OCI-LY7 (cell line): ENCODE measurements at regions not wholly inside any gene's neighbourhood (a gene's known extent, or its start where the extent isn't known, plus 50 kb on each side); places are given as distances from the start of the nearest gene placed in this dataset.

Experiments
- BruUV-seq: library from RNA; stranded (reverse); fragments of 400-500 nt; replicated peaks from 2 replicates; lab custom pipeline; 2021; lab: Mats Ljungman, UMichigan
- CTCF ChIA-PET: fragments of 300-600 bp; sonication (Branson Sonifier 250); formaldehyde crosslinking; loops from one replicate; lab custom pipeline; 2022; ENCODE audit warnings: antibody characterized with exemption; ENCODE audit not compliant: unreplicated experiment; lab: Charles Lee
- POLR2A ChIA-PET: fragments of 300-600 bp; sonication (Branson Sonifier 250); formaldehyde crosslinking; loops from one replicate; lab custom pipeline; 2022; ENCODE audit warnings: antibody characterized with exemption; lab: Charles Lee
- DNase-seq: peaks from one replicate; pipeline ENCODE4 v3.0.0-alpha.2; 2015; ENCODE audit warnings: low spot score
- H2AFZ ChIP-seq: fragments of 200-600 bp; sonication (generic), shearing (Covaris generic); 2 replicates; pipeline ENCODE4 v1.6.1; 2014; ENCODE audit warnings: mild to moderate bottlenecking, antibody characterized with exemption, low read length, moderate library complexity
- H3K27ac ChIP-seq: fragments of 200-600 bp; sonication (generic); 2 replicates; pipeline ENCODE4 v1.5.1; 2014; ENCODE audit warnings: mixed run types, low read depth, mild to moderate bottlenecking, moderate library complexity, low read length, inconsistent platforms; ENCODE audit not compliant: poor library complexity, severe bottlenecking
- H3K36me3 ChIP-seq: fragments of 200-600 bp; sonication (generic); 2 replicates; pipeline ENCODE4 v1.6.1; 2014; ENCODE audit warnings: mild to moderate bottlenecking, antibody characterized with exemption, low read length, moderate library complexity, mixed read lengths; ENCODE audit not compliant: insufficient read depth
- H3K4me1 ChIP-seq: fragments of 200-600 bp; sonication (generic); 2 replicates; pipeline ENCODE4 v1.5.1; 2014; ENCODE audit warnings: mild to moderate bottlenecking, low read length; ENCODE audit not compliant: insufficient read depth, poor library complexity, severe bottlenecking
- H3K4me2 ChIP-seq: fragments of 200-600 bp; sonication (generic); 2 replicates; pipeline ENCODE4 v1.6.1; 2014; ENCODE audit warnings: mild to moderate bottlenecking, low read length
- H3K4me3 ChIP-seq: fragments of 200-600 bp; sonication (generic); 2 replicates; pipeline ENCODE4 v1.5.1; 2014; ENCODE audit warnings: mild to moderate bottlenecking, low read depth, low read length; ENCODE audit not compliant: poor library complexity, severe bottlenecking
- H3K79me2 ChIP-seq: fragments of 200-600 bp; sonication (generic); 2 replicates; pipeline ENCODE4 v1.6.1; 2016; ENCODE audit warnings: low read depth, mild to moderate bottlenecking, low read length, moderate library complexity, mixed read lengths; ENCODE audit not compliant: insufficient read depth
- H3K9me2 ChIP-seq: fragments of 200-600 bp; sonication (generic); 2 replicates; pipeline ENCODE4 v1.6.1; 2016; ENCODE audit warnings: mild to moderate bottlenecking, low read length, mixed read lengths; ENCODE audit not compliant: insufficient read depth
- H3K9me3 ChIP-seq: fragments of 200-600 bp; sonication (generic); 2 replicates; pipeline ENCODE4 v1.6.1; 2014; ENCODE audit warnings: mild to moderate bottlenecking, mixed run types, low read length, mixed read lengths
- H4K20me1 ChIP-seq: fragments of 200-600 bp; sonication (generic); 2 replicates; pipeline ENCODE4 v1.6.1; 2014; ENCODE audit warnings: mild to moderate bottlenecking, antibody characterized with exemption, low read length, moderate library complexity, mixed read lengths; ENCODE audit not compliant: insufficient read depth
- EZH2phosphoT487 ChIP-seq: fragments of 200-600 bp; sonication (generic); IDR thresholded peaks from 2 replicates; pipeline ENCODE4 v1.6.1; 2018; ENCODE audit warnings: low read depth, borderline replicate concordance, mild to moderate bottlenecking, mixed run types, antibody characterized with exemption, low read length, moderate library complexity, mixed read lengths
- intact Hi-C: fragments of 100-400 bp; cut with micrococcal nuclease; formaldehyde crosslinking; loops from one replicate; pipeline ENCODE4 v1.10.0; 2022; ENCODE audit not compliant: unreplicated experiment
- TF ChIP-seq, protein P1 (sequence below): fragments of 200-600 bp; sonication (generic); conservative IDR thresholded peaks from 2 replicates; pipeline ENCODE4 v1.5.1; 2014; ENCODE audit warnings: mild to moderate bottlenecking, antibody characterized with exemption, low read length, moderate library complexity, mixed read lengths

GRCh38 chr9:115988701-115989100 is 164.9 kb upstream of the PAPPA start:
- ChIA-PET POLR2A (interaction anchor here (0.5 kb wide), 1 partner anchor 842 kb away, joined by 4 read pairs; no protein-coding TSS in a partner anchor), CTCF (no interaction called here)
- H3K4me1 ChIP-seq, result no peaks in the 10 kb centered on the region
- TF ChIP-seq EZH2phosphoT487, result no peak
- TF ChIP-seq, protein P1, sequence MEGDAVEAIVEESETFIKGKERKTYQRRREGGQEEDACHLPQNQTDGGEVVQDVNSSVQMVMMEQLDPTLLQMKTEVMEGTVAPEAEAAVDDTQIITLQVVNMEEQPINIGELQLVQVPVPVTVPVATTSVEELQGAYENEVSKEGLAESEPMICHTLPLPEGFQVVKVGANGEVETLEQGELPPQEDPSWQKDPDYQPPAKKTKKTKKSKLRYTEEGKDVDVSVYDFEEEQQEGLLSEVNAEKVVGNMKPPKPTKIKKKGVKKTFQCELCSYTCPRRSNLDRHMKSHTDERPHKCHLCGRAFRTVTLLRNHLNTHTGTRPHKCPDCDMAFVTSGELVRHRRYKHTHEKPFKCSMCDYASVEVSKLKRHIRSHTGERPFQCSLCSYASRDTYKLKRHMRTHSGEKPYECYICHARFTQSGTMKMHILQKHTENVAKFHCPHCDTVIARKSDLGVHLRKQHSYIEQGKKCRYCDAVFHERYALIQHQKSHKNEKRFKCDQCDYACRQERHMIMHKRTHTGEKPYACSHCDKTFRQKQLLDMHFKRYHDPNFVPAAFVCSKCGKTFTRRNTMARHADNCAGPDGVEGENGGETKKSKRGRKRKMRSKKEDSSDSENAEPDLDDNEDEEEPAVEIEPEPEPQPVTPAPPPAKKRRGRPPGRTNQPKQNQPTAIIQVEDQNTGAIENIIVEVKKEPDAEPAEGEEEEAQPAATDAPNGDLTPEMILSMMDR, result no peak
- H2AFZ ChIP-seq, result no peak overlapping the region
- H3K79me2 ChIP-seq, result no peaks in the 10 kb centered on the region
- no peak for DNase-seq
- no peak overlapping the region for H3K4me2 ChIP-seq
- intact Hi-C loops, result no loop called here
- H3K9me2 ChIP-seq, result no peaks in the 10 kb centered on the region
- no peaks in the 10 kb centered on the region for H3K36me3 ChIP-seq
- no peak overlapping the region for H3K4me3 ChIP-seq
- no peaks in the 10 kb centered on the region for H3K9me3 ChIP-seq
- H4K20me1 ChIP-seq, result no peaks in the 10 kb centered on the region
- BruUV-seq, result no TSS peak
- no peak overlapping the region for H3K27ac ChIP-seq

GRCh38 chr9:115989831-115990230 is 163.8 kb upstream of the PAPPA start:
- TF ChIP-seq EZH2phosphoT487, result no peak
- TF ChIP-seq, protein P1, result no peak
- Histone ChIP-seq H3K27ac (no peak overlapping the region), H3K4me2 (no peak overlapping the region), H4K20me1 (no peaks in the 10 kb centered on the region), H2AFZ (no peak overlapping the region), H3K79me2 (no peaks in the 10 kb centered on the region), H3K4me3 (no peak overlapping the region), H3K9me3 (no peaks in the 10 kb centered on the region), H3K4me1 (no peaks in the 10 kb centered on the region), H3K36me3 (no peaks in the 10 kb centered on the region), H3K9me2 (no peaks in the 10 kb centered on the region)
- DNase-seq, result no peak
- intact Hi-C loops, result no loop called here
- ChIA-PET POLR2A (no interaction called here), CTCF (no interaction called here)
- no TSS peak for BruUV-seq

GRCh38 chr9:115992834-115993233 is 160.8 kb upstream of the PAPPA start:
- POLR2A ChIA-PET, result no interaction called here
- Histone ChIP-seq H3K4me3 (no peak overlapping the region), H3K27ac (no peak overlapping the region), H3K36me3 (no peaks in the 10 kb centered on the region), H3K9me3 (no peaks in the 10 kb centered on the region), H3K4me1 (no peaks in the 10 kb centered on the region), H4K20me1 (no peaks in the 10 kb centered on the region), H2AFZ (no peak overlapping the region), H3K4me2 (no peak overlapping the region), H3K79me2 (no peaks in the 10 kb centered on the region), H3K9me2 (no peaks in the 10 kb centered on the region)
- CTCF ChIA-PET, result no interaction called here
- BruUV-seq, result no TSS peak
- intact Hi-C loops, result no loop called here
- no peak for TF ChIP-seq EZH2phosphoT487
- TF ChIP-seq, protein P1, result 0 out of 2 replicates have a peak, but pooled peaks have one; percentile 14
- no peak for DNase-seq
